ENCODE measurements at regions not wholly inside any gene's neighbourhood (a gene's known extent, or its start where the extent isn't known, plus 50 kb on each side); places are given as distances from the start of the nearest gene placed in this dataset.
"Not testable (repeated sequence)": the region's sequence is repeated elsewhere in the genome, so short reads cannot be mapped to it uniquely, and the experiment has no call there.

DNA sequence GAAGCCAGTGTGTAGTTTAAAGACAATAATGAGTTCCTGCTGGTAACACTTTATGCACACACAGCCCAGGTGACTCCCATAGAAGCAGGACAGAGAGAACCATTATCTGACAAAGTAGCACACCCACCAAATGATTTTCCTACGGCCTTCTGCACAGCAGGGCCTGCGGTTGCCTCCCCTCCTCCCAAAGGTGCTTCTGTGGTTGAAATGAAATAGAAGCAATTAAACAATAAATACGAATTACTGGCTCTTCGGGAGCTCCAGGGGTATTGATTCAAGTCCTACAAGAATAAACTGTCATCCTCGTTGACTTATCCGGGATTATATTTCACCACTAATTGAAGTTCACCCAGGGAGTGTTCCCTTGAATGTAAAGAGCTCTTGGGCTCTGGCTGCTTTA, 172.1 kb downstream of the ACTR3B start:
- TF ChIP-seq, protein P1, sequence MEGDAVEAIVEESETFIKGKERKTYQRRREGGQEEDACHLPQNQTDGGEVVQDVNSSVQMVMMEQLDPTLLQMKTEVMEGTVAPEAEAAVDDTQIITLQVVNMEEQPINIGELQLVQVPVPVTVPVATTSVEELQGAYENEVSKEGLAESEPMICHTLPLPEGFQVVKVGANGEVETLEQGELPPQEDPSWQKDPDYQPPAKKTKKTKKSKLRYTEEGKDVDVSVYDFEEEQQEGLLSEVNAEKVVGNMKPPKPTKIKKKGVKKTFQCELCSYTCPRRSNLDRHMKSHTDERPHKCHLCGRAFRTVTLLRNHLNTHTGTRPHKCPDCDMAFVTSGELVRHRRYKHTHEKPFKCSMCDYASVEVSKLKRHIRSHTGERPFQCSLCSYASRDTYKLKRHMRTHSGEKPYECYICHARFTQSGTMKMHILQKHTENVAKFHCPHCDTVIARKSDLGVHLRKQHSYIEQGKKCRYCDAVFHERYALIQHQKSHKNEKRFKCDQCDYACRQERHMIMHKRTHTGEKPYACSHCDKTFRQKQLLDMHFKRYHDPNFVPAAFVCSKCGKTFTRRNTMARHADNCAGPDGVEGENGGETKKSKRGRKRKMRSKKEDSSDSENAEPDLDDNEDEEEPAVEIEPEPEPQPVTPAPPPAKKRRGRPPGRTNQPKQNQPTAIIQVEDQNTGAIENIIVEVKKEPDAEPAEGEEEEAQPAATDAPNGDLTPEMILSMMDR (IDR thresholded peaks at IDR 0.05; ENCODE audit: low read depth, low read length, missing control alignments), result no peak
- in situ Hi-C loops (cut with HindIII; ENCODE audit: low pct_ligation_motif_present, low sequenced_read_pairs), result no loop called here

DNA sequence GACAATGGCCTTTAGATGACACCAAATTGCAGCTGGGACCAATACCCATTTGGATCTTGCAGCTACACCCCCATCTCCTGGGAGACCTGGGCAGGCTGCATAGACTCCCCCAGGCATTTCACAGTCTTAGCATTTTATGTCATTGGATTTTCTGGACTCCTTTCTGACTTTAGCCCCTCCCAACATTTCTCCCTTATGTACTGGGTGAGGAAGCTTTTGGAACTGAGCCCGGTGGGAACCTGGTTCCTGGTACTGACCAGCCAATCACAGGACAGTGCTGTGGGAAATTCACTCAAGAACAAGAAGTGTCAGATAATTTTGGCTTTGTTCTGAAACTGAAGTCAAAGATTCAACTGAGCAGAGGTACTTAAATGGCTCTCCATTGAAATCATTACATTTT, 177.7 kb downstream of the ACTR3B start:
- no peak overlapping the region for H3K4me3 ChIP-seq (ENCODE audit: low read depth, low read length)
- no peaks in the 10 kb centered on the region for H3K27me3 ChIP-seq (replicated peaks)
- TF ChIP-seq, protein P1 (IDR thresholded peaks at IDR 0.05; ENCODE audit: low read depth, low read length, missing control alignments), result no peak
- no peak for DNase-seq
- no peak overlapping the region for H3K27ac ChIP-seq
- in situ Hi-C loops (cut with HindIII; ENCODE audit: low pct_ligation_motif_present, low sequenced_read_pairs), result no loop called here
- no peaks in the 10 kb centered on the region for H3K36me3 ChIP-seq (replicated peaks)

More for the DNA sequence above, 172.1 kb downstream of the ACTR3B start:
- H3K4me3 ChIP-seq (ENCODE audit: low read depth, low read length), result no peak overlapping the region
- no peaks in the 10 kb centered on the region for H3K36me3 ChIP-seq (replicated peaks)
- H3K27ac ChIP-seq, result no peak overlapping the region
- DNase-seq, result no peak
- H3K27me3 ChIP-seq (replicated peaks), result no peaks in the 10 kb centered on the region

DNA sequence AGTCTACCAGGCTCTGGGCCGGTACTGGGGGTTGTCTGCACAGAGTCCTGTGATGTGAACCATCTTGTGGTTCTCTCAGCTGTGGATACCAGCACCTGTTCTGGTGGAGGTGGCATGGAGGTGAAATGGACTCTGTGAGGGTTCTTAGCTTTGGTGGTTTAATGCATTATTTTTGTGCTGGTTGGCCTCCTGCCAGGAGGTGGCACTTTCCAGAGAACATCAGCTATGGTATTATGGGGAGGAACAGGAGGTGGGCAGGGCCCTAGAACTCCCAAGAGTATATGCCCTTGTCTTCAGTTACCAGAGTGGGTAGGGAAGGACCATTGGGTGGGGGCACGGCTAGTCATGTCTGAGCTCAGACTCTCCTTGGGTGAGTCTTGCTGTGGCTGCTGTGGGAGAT, 187.1 kb downstream of the ACTR3B start:
- DNase-seq; H3K4me3 ChIP-seq (ENCODE audit: low read depth, low read length); in situ Hi-C loops (cut with HindIII; ENCODE audit: low pct_ligation_motif_present, low sequenced_read_pairs); H3K36me3 ChIP-seq (replicated peaks); H3K27ac ChIP-seq; H3K27me3 ChIP-seq (replicated peaks): not testable (repeated sequence)

DNA sequence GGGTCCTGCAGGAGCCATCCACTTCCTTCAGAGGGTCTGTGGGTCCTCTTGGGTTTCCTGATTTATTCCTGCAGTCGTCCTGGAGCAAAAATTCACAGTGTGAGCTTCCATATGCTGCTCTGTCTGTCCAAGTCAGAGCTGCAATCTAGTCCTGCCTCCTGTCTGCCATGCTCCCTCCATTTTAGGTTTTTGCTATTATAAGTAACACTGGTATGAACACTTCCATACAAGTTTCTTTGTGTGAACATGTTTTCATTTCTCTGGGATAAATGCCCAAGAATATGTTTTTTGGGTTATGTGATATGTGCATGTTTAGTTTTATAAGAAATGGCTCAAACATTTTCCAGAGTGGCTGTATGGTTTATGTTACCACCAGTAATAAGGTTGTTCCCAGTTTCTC, 188.1 kb downstream of the ACTR3B start:
- no peak for DNase-seq
- H3K36me3 ChIP-seq (replicated peaks), result no peaks in the 10 kb centered on the region
- H3K27me3 ChIP-seq (replicated peaks), result no peaks in the 10 kb centered on the region
- H3K4me3 ChIP-seq (ENCODE audit: low read depth, low read length), result no peak overlapping the region
- in situ Hi-C loops (cut with HindIII; ENCODE audit: low pct_ligation_motif_present, low sequenced_read_pairs), result no loop called here
- TF ChIP-seq, protein P1 (IDR thresholded peaks at IDR 0.05; ENCODE audit: low read depth, low read length, missing control alignments), result no peak
- H3K27ac ChIP-seq, result no peak overlapping the region

DNA sequence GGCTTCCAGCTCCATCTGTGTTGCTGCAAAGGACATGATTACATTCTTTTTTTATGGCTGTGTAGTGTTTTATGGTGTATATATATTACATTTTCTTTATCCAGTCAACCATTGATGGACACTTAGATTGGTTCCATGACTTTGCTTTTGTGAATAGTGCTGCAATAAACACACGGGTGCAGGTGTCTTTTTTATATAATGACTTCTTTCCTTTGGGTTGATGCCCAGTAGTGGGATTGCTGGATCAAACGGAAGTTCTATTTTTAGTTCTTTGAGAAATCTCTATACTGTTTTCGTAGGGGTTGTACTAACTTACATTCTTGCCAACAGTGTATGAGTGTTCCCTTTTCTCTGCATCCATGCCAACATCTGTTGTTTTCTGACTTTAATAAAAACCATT, 189.7 kb downstream of the ACTR3B start:
- no peak for DNase-seq
- Histone ChIP-seq H3K36me3 (replicated peaks) (no peaks in the 10 kb centered on the region), H3K27ac (no peak overlapping the region), H3K27me3 (replicated peaks) (no peaks in the 10 kb centered on the region), H3K4me3 (ENCODE audit: low read depth, low read length) (no peak overlapping the region)
- TF ChIP-seq, protein P1 (IDR thresholded peaks at IDR 0.05; ENCODE audit: low read depth, low read length, missing control alignments), result no peak
- in situ Hi-C loops (cut with HindIII; ENCODE audit: low pct_ligation_motif_present, low sequenced_read_pairs), result no loop called here

DNA sequence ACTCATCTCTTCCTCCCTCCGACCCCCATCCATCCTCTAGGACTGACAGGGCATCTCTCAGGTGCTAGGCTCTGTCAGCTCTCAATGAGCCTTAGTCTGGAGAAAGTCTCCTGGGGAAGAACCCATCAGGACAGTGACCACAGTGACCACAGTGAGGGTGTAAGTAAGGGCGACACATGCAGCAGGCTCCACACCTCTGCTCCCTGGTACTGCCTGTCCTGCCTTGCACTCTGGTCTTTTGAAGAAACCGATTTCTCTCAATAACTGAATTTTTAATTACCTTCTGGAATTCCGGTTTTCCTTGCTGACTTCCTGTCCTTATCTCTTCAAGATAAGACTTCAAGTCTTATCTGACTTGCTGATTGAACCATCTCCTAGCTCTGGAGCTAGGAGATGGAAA, 190.2 kb downstream of the ACTR3B start:
- no peaks in the 10 kb centered on the region for H3K36me3 ChIP-seq (replicated peaks)
- H3K4me3 ChIP-seq (ENCODE audit: low read depth, low read length), result no peak overlapping the region
- in situ Hi-C loops (cut with HindIII; ENCODE audit: low pct_ligation_motif_present, low sequenced_read_pairs), result no loop called here
- H3K27ac ChIP-seq, result no peak overlapping the region
- DNase-seq, result no peak
- TF ChIP-seq, protein P1 (IDR thresholded peaks at IDR 0.05; ENCODE audit: low read depth, low read length, missing control alignments), result no peak
- H3K27me3 ChIP-seq (replicated peaks), result no peaks in the 10 kb centered on the region

All from brain microvascular endothelial cell (primary cell).